ENCODE measurements at regions not wholly inside any gene's neighbourhood (a gene's known extent, or its start where the extent isn't known, plus 50 kb on each side); places are given as distances from the start of the nearest gene placed in this dataset.

- TF ChIP-seq YY1 (IDR thresholded peaks at IDR 0.05) (no peak), REST (IDR thresholded peaks at IDR 0.05) (no peak), CTCF (IDR thresholded peaks at IDR 0.05; ENCODE audit: low read depth, low read length, missing input control) (no peak), FOXA1 (IDR thresholded peaks at IDR 0.05) (no peak), EGR1 (IDR thresholded peaks at IDR 0.05; ENCODE audit: low read depth in 2 of 2) (no peak), SP1 (IDR thresholded peaks at IDR 0.05) (no peak), MAX (IDR thresholded peaks at IDR 0.05) (no peak), JUND (IDR thresholded peaks at IDR 0.05) (no peak), ATF3 (IDR thresholded peaks at IDR 0.05) (no peak), RAD21 (IDR thresholded peaks at IDR 0.05) (no peak), GABPA (IDR thresholded peaks at IDR 0.05 in 1 of 2, conservative IDR thresholded peaks at IDR 0.05 in 1 of 2) (no peak), FOXA2 (IDR thresholded peaks at IDR 0.05) (no peak)
Observed at GRCh38 chr2:114286438-114286837, 156.0 kb upstream of the DPP10 start.

All from liver (tissue), 3 donors.